Neural progenitor cell (in vitro differentiated cells): ENCODE measurements at regions not wholly inside any gene's neighbourhood (a gene's known extent, or its start where the extent isn't known, plus 50 kb on each side); places are given as distances from the start of the nearest gene placed in this dataset.

ENCODE experiments used
- CTCF ChIP-seq: fragments of 200-600 bp; sonication (generic); IDR thresholded peaks from 2 replicates; pipeline ENCODE4 v1.5.1; 2017; ENCODE audit warnings: antibody characterized with exemption, mild to moderate bottlenecking
- EZH2 ChIP-seq: fragments of 200-600 bp; sonication (generic); IDR thresholded peaks from 2 replicates; pipeline ENCODE4 v1.6.1; 2017; ENCODE audit warnings: antibody characterized with exemption, mild to moderate bottlenecking, moderate library complexity

GRCh38 chr3:180828723-180829408, 83.6 kb upstream of the FXR1 start:
- no peak for TF ChIP-seq CTCF
- no peak for TF ChIP-seq EZH2
